Activated naive CD8-positive, alpha-beta T cell treated with anti-CD3 and anti-CD28 coated beads, Interleukin-2, amount 50 U/mL, for 24 hours (primary cell): ENCODE measurements at regions not wholly inside any gene's neighbourhood (a gene's known extent, or its start where the extent isn't known, plus 50 kb on each side); places are given as distances from the start of the nearest gene placed in this dataset.

ENCODE experiments used
- ATAC-seq: fragments of 150-1000 bp; cut with Tn5 transposase; one replicate; pipeline ENCODE4 v1.10.0; 2021
- DNase-seq: peaks from one replicate; pipeline ENCODE4 v3.0.0; 2021
- H3K27ac Mint-ChIP-seq: one replicate; pipeline ENCODE4 v1.8.0; 2021; ENCODE audit warnings: mild to moderate bottlenecking, mixed read lengths
- H3K27me3 Mint-ChIP-seq: one replicate; pipeline ENCODE4 v1.8.0; 2021; ENCODE audit warnings: mixed read lengths
- H3K36me3 Mint-ChIP-seq: one replicate; pipeline ENCODE4 v1.8.0; 2021; ENCODE audit warnings: low read depth, mixed read lengths
- H3K4me1 Mint-ChIP-seq: one replicate; pipeline ENCODE4 v1.8.0; 2021; ENCODE audit warnings: mixed read lengths
- H3K4me3 Mint-ChIP-seq: one replicate; pipeline ENCODE4 v1.8.0; 2021; ENCODE audit warnings: mild to moderate bottlenecking, moderate library complexity, mixed read lengths
- H3K9me3 Mint-ChIP-seq: one replicate; pipeline ENCODE4 v1.8.0; 2021; ENCODE audit warnings: mixed read lengths

DNA sequence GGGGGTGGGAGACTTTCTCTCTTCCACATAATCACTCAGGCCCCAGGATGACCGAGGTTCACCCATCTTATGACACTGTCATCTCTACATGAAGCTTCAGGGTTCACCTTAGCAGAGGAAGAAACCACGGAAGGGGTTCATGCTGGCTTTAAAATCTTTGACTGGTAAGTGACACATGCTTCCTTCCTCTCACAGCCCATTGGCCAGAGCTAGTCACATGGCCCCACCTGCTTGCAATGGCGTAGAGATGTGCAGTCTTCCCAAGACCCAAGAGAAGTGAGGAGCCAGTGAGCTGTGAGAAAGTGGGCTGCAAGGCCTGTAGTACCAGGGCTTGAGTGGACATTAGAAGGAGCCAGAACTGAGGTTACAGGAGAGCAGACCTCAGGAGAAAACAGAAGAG lies 180.3 kb downstream of the AXIN2 start:
- Mint-ChIP-seq H3K4me3 (no peak overlapping the region), H3K27ac (no peak overlapping the region)

GRCh38 chr17:65374966-65375365 lies 186.5 kb downstream of the AXIN2 start:
- Mint-ChIP-seq H3K36me3 (no peaks in the 10 kb centered on the region), H3K27me3 (peaks cover 13% of the 10 kb centered on the region), H3K27ac (no peak overlapping the region), H3K4me3 (no peak overlapping the region), H3K9me3 (no peaks in the 10 kb centered on the region), H3K4me1 (peaks cover 12% of the 10 kb centered on the region)
- DNase-seq (no peak), ATAC-seq (no peak)

More for the DNA sequence above, 180.3 kb downstream of the AXIN2 start:
- DNase-seq, result no peak
- Mint-ChIP-seq H3K27me3 (no peaks in the 10 kb centered on the region), H3K36me3 (no peaks in the 10 kb centered on the region), H3K9me3 (peaks cover 12% of the 10 kb centered on the region), H3K4me1 (no peaks in the 10 kb centered on the region)
- ATAC-seq, result no peak

DNA sequence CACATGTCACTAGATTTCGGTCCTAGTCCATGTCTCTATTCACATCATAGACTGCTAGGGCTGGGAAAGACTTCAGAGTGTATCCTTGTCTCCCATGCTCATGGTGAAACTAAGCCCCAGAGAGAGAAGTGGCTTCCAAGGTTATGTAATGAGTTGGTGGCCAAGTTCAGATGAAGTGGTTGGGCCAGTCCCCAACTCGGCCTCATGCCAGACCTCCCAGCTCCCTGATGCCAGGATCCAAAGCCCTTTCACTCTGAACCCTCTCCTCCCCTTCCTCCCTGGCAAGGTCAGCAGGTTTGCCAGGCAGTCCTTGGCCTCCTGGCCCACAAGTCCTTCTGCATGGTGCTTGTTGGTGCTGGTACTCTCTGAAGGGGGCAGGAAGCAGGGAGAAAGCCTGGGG lies 189.7 kb downstream of the AXIN2 start:
- no peak for ATAC-seq
- Mint-ChIP-seq H3K27ac (no peak overlapping the region), H3K4me3 (no peak overlapping the region), H3K27me3 (peaks cover 13% of the 10 kb centered on the region), H3K36me3 (peaks cover under 1% of the 10 kb centered on the region), H3K9me3 (peaks cover 2% of the 10 kb centered on the region), H3K4me1 (peaks cover 23% of the 10 kb centered on the region)
- DNase-seq, result no peak

GRCh38 chr17:65370669-65371131 lies 190.7 kb downstream of the AXIN2 start:
- Mint-ChIP-seq H3K4me1 (peaks cover 33% of the 10 kb centered on the region), H3K27ac (no peak overlapping the region), H3K27me3 (peaks cover 13% of the 10 kb centered on the region), H3K9me3 (peaks cover 8% of the 10 kb centered on the region), H3K36me3 (peaks cover 5% of the 10 kb centered on the region), H3K4me3 (no peak overlapping the region)
- DNase-seq (no peak), ATAC-seq (peak; percentile 48)

DNA sequence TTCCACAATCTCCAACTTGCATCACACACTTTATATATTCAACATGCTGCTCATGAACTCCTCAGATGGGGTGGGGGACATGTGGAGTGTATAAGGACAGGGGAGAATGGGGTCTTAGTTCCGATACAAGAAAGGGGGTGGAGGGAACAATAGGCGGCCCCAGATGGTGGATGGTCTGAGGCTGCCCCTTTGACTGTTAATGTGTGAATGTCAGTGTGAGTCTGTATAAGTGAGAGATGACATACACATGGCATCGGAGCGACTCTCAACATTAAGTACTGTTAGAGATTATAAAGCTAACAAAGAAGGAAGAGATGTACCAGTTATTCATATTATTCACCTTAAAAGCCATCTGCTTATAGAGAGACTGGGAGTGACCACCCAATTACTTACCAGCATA lies 193.1 kb downstream of the AXIN2 start:
- Mint-ChIP-seq H3K9me3 (peaks cover 8% of the 10 kb centered on the region), H3K4me3 (no peak overlapping the region), H3K4me1 (peaks cover 45% of the 10 kb centered on the region), H3K27me3 (peaks cover 13% of the 10 kb centered on the region), H3K27ac (no peak overlapping the region), H3K36me3 (peaks cover 5% of the 10 kb centered on the region)
- no peak for DNase-seq
- ATAC-seq, result no peak

DNA sequence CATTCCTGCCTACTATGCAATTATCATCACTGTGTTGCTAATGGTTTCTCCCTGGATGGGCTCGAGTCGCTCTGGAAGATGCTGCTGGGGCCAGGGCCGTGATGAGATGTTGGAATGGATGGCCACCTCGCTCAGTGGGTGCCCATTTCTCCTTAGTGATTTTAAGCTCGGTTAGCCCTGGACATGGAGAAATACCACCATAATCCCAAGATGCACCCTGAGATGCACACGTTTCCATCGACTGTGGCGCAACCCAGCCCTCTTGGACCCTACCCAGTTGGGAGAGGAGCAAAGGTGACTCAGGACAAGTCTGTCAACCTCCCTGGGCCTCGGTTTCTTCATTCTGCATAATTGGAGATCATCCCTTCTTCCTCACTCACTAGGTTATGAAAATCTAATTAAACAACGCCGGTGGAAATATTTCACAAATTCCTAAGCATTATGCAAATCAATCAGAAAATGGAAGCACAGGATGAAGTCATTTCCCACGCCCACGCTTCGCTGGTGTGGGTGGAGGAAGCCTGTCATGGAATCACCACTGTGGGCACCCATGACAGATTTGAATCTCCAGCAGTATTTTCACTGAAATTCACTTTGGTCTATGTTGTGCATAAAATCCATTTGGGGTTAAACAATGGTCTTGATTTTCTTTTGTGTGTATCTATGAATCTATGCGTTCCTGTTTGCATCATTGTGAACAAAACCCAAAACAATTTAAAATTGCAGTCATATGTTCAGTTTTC lies 195.2 kb downstream of the AXIN2 start:
- ATAC-seq, result peak; percentile 65
- Mint-ChIP-seq H3K27ac (peak overlapping the region; percentile 74), H3K36me3 (peaks cover 5% of the 10 kb centered on the region), H3K9me3 (peaks cover 8% of the 10 kb centered on the region), H3K4me3 (peak overlapping the region; percentile 48), H3K4me1 (peaks cover 45% of the 10 kb centered on the region), H3K27me3 (peaks cover 9% of the 10 kb centered on the region)
- DNase-seq, result peak; percentile 76

- Mint-ChIP-seq H3K9me3 (peaks cover 8% of the 10 kb centered on the region), H3K27me3 (peaks cover 3% of the 10 kb centered on the region), H3K27ac (peak overlapping the region; percentile 74), H3K4me1 (peaks cover 39% of the 10 kb centered on the region), H3K4me3 (peak overlapping the region; percentile 37), H3K36me3 (peaks cover 5% of the 10 kb centered on the region)
- ATAC-seq, result no peak
- DNase-seq, result no peak
These were observed 196.3 kb downstream of the AXIN2 start for GRCh38 chr17:65365169-65365568.

DNA sequence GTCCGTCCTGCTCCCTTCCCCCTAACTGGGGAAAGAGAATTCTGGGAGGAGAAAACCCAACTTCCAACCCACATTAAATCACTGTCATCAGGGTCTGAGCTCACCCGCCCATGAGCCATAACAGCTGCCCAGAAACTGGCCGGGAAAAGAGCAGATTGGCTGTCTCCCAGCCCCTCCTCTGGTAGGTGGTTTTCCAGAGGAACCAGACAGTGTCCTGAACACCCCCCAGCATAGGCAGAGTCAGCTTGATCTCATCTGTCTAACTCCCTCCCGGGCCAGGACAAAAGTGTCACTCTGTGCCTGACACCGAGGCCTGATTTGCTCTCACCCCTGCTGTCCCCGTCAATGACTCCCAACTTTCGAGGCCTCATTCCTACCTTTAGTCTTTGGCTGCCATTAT lies 197.0 kb downstream of the AXIN2 start:
- ATAC-seq, result no peak
- DNase-seq, result no peak
- H3K9me3 Mint-ChIP-seq, result peaks cover 8% of the 10 kb centered on the region
- H3K4me1 Mint-ChIP-seq, result peaks cover 45% of the 10 kb centered on the region
- no peak overlapping the region for H3K4me3 Mint-ChIP-seq
- no peak overlapping the region for H3K27ac Mint-ChIP-seq
- H3K27me3 Mint-ChIP-seq, result peaks cover 4% of the 10 kb centered on the region
- peaks cover 5% of the 10 kb centered on the region for H3K36me3 Mint-ChIP-seq

GRCh38 chr17:65362826-65363225 lies 198.6 kb downstream of the AXIN2 start:
- H3K36me3 Mint-ChIP-seq, result peaks cover 5% of the 10 kb centered on the region
- no peak overlapping the region for H3K4me3 Mint-ChIP-seq
- DNase-seq (no peak), ATAC-seq (no peak)
- peaks cover 4% of the 10 kb centered on the region for H3K27me3 Mint-ChIP-seq
- peaks cover 57% of the 10 kb centered on the region for H3K4me1 Mint-ChIP-seq
- H3K27ac Mint-ChIP-seq, result no peak overlapping the region
- peaks cover 8% of the 10 kb centered on the region for H3K9me3 Mint-ChIP-seq

- Mint-ChIP-seq H3K4me1 (peaks cover 43% of the 10 kb centered on the region), H3K9me3 (no peaks in the 10 kb centered on the region), H3K36me3 (no peaks in the 10 kb centered on the region), H3K27me3 (peaks cover 9% of the 10 kb centered on the region), H3K27ac (no peak overlapping the region), H3K4me3 (no peak overlapping the region)
- DNase-seq (no peak), ATAC-seq (no peak)
These were observed 200.4 kb downstream of the AXIN2 start for GRCh38 chr17:65360961-65361552.

GRCh38 chr17:65359016-65359415 lies 202.4 kb downstream of the AXIN2 start:
- H3K4me1 Mint-ChIP-seq, result peaks cover 30% of the 10 kb centered on the region
- peak; percentile 60 for DNase-seq

GRCh38 chr17:65356536-65356935 lies 204.9 kb downstream of the AXIN2 start:
- DNase-seq (no peak), ATAC-seq (no peak)
- H3K36me3 Mint-ChIP-seq, result no peaks in the 10 kb centered on the region
- H3K4me3 Mint-ChIP-seq, result no peak overlapping the region
- no peaks in the 10 kb centered on the region for H3K9me3 Mint-ChIP-seq
- H3K27me3 Mint-ChIP-seq, result peaks cover 10% of the 10 kb centered on the region
- H3K27ac Mint-ChIP-seq, result no peak overlapping the region
- H3K4me1 Mint-ChIP-seq, result peaks cover 25% of the 10 kb centered on the region

More at GRCh38 chr17:65359016-65359415, 202.4 kb downstream of the AXIN2 start:
- Mint-ChIP-seq H3K4me3 (no peak overlapping the region), H3K27me3 (peaks cover 9% of the 10 kb centered on the region), H3K27ac (peak overlapping the region; percentile 71), H3K36me3 (no peaks in the 10 kb centered on the region), H3K9me3 (no peaks in the 10 kb centered on the region)
- ATAC-seq, result peak; percentile 100

DNA sequence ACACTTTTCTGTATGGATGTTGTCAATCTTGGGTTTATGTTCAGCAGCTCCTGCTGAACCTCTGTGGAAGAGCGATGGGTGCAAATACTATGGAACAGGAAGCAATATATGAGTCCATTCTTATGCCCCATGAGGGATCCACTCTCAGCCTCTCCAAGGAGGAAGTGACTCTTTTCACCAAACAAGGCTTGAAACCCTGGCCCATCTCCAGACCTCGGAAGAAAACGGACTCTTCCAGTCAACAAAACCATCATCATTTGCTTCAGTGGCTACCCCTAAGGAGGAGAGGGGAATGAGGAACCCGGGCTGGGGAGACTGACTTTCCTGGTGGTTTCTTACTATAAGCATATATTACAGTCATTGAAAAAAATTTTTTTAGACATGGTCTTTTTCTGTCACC lies 206.2 kb downstream of the AXIN2 start:
- ATAC-seq (no peak), DNase-seq (no peak)
- H3K27me3 Mint-ChIP-seq, result peaks cover 18% of the 10 kb centered on the region
- peaks cover 2% of the 10 kb centered on the region for H3K36me3 Mint-ChIP-seq
- H3K4me1 Mint-ChIP-seq, result peaks cover 23% of the 10 kb centered on the region
- H3K9me3 Mint-ChIP-seq, result peaks cover 4% of the 10 kb centered on the region
- H3K4me3 Mint-ChIP-seq, result no peak overlapping the region
- H3K27ac Mint-ChIP-seq, result no peak overlapping the region

DNA sequence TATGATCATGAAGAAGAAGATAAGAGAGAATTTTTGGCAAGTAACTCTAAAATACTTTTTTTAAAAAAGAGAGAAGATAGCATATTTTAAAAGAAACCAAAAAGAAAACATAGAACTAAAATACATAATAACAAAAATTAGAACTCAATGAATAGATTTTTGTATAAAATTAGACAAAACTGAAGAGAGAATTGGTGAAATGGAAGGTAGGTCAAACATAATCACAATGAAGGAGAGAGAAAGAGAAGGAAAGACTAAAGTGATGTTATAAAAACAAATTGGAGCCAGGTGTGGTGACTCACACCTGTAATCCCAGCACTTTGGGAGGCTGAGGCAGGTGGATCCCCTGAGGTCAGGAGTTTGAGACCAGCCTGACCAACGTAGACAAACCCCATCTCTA lies 211.5 kb downstream of the AXIN2 start:
- H3K27me3 Mint-ChIP-seq, result peaks cover 16% of the 10 kb centered on the region
- ATAC-seq, result no peak

DNA sequence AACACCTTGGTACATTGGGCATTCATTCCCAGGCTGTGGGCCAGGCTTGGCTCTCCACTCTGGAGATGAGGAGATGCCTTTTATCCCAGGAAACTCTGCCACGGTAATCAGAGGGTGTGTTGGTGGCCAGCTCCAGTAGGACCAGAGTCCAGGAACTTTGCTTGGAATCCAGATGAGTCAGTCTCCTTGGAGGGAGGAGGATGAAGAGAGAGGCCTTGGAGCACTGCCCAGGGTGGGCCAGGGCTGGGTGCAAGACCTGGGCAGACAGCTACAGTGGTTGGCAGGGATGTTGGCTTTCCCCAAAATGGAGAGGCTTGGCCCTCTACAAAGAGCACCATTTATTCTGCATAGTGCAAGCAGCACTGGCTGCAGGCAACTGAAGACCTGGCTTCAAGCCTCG lies 209.0 kb downstream of the RGS9 start:
- no peak for DNase-seq
- no peak for ATAC-seq

More for the DNA sequence above, 211.5 kb downstream of the AXIN2 start:
- DNase-seq, result no peak
- Mint-ChIP-seq H3K36me3 (peaks cover 4% of the 10 kb centered on the region), H3K27ac (no peak overlapping the region), H3K4me3 (no peak overlapping the region), H3K9me3 (peaks cover 10% of the 10 kb centered on the region), H3K4me1 (peaks cover 14% of the 10 kb centered on the region)

More for the DNA sequence above, 209.0 kb downstream of the RGS9 start:
- Mint-ChIP-seq H3K27ac (no peak overlapping the region), H3K36me3 (peaks cover 4% of the 10 kb centered on the region), H3K4me3 (no peak overlapping the region), H3K9me3 (peaks cover 10% of the 10 kb centered on the region), H3K4me1 (peaks cover 18% of the 10 kb centered on the region), H3K27me3 (peaks cover 12% of the 10 kb centered on the region)
